HG02610 (cell line): ENCODE measurements at regions not wholly inside any gene's neighbourhood (a gene's known extent, or its start where the extent isn't known, plus 50 kb on each side); places are given as distances from the start of the nearest gene placed in this dataset.

Experiments used
- ATAC-seq: cut with Tn5 transposase; IDR thresholded peaks from one replicate; pipeline ENCODE4 v1.9.1; 2021; ENCODE audit warnings: mild to moderate bottlenecking, moderate library complexity; ENCODE audit not compliant: unreplicated experiment

- no peak for ATAC-seq
Measured at GRCh38 chr13:72126424-72126823, 259.4 kb upstream of the DACH1 start.

- ATAC-seq = no peak
Measured at GRCh38 chr13:72125561-72125960, 258.6 kb upstream of the DACH1 start.

- no peak for ATAC-seq
Measured at GRCh38 chr13:72122661-72123255, 255.8 kb upstream of the DACH1 start.

- ATAC-seq = no peak
Measured at GRCh38 chr13:72121466-72121865, 254.5 kb upstream of the DACH1 start.

GRCh38 chr13:72120632-72121031 lies 253.6 kb upstream of the DACH1 start:
- ATAC-seq = no peak

GRCh38 chr13:72113931-72114330 lies 246.9 kb upstream of the DACH1 start:
- no peak for ATAC-seq

GRCh38 chr13:72113076-72113475 lies 246.1 kb upstream of the DACH1 start:
- no peak for ATAC-seq

GRCh38 chr13:72112216-72112615 lies 245.2 kb upstream of the DACH1 start:
- ATAC-seq = no peak

- ATAC-seq = no peak
Measured at GRCh38 chr13:72109863-72110262, 242.9 kb upstream of the DACH1 start.

GRCh38 chr13:72104656-72105180 lies 237.7 kb upstream of the DACH1 start:
- ATAC-seq = no peak

GRCh38 chr13:72101768-72102400 lies 234.9 kb upstream of the DACH1 start:
- peak; percentile 39 for ATAC-seq

GRCh38 chr13:72100339-72100738 lies 233.3 kb upstream of the DACH1 start:
- no peak for ATAC-seq

GRCh38 chr13:72097568-72097967 lies 230.6 kb upstream of the DACH1 start:
- ATAC-seq = no peak

GRCh38 chr13:72093262-72093661 lies 226.3 kb upstream of the DACH1 start:
- no peak for ATAC-seq

- no peak for ATAC-seq
Measured at GRCh38 chr13:72074663-72075062, 207.7 kb upstream of the DACH1 start.

GRCh38 chr13:72072261-72072660 lies 205.3 kb upstream of the DACH1 start:
- ATAC-seq = no peak

GRCh38 chr13:72071713-72072112 lies 204.7 kb upstream of the DACH1 start:
- ATAC-seq = no peak

GRCh38 chr13:72062566-72062965 lies 195.6 kb upstream of the DACH1 start:
- no peak for ATAC-seq

- no peak for ATAC-seq
Measured at GRCh38 chr13:72061613-72062012, 194.6 kb upstream of the DACH1 start.

- no peak for ATAC-seq
Measured at GRCh38 chr13:72050251-72050650, 183.2 kb upstream of the DACH1 start.

- no peak for ATAC-seq
Measured at GRCh38 chr13:72043366-72043765, 176.4 kb upstream of the DACH1 start.

- ATAC-seq = no peak
Measured at GRCh38 chr13:72041165-72041564, 174.2 kb upstream of the DACH1 start.

- no peak for ATAC-seq
Measured at GRCh38 chr13:72039126-72039525, 172.1 kb upstream of the DACH1 start.
